GM23338 (cell line): ENCODE measurements at regions not wholly inside any gene's neighbourhood (a gene's known extent, or its start where the extent isn't known, plus 50 kb on each side); places are given as distances from the start of the nearest gene placed in this dataset.

Experiments
- ATAC-seq: fragments of 200-7000 bp; cut with Tn5 transposase; 3 replicates; pipeline ENCODE4 v1.9.1; 2020
- DNase-seq: peaks from one replicate; pipeline ENCODE4 v3.0.0-alpha.2; 2015; ENCODE audit warnings: low spot score
- H2AFZ ChIP-seq: fragments of 200-600 bp; sonication (generic); 2 replicates; pipeline ENCODE4 v1.8.0; 2016; ENCODE audit warnings: antibody characterized with exemption, mild to moderate bottlenecking, moderate library complexity
- H3F3A ChIP-seq: fragments of 200-600 bp; sonication (generic); replicated peaks from 2 replicates; pipeline ENCODE4 v1.8.0; 2017; ENCODE audit warnings: antibody characterized with exemption, mixed run types, low read depth
- H3K27ac ChIP-seq: fragments of 200-600 bp; sonication (generic); 2 replicates; pipeline ENCODE4 v1.6.1; 2016; ENCODE audit warnings: low read depth
- H3K27me3 ChIP-seq: fragments of 200-600 bp; sonication (generic); 2 replicates; pipeline ENCODE4 v1.8.0; 2016; ENCODE audit warnings: mild to moderate bottlenecking, mixed run types, moderate library complexity; ENCODE audit not compliant: insufficient read depth
- H3K36me3 ChIP-seq: fragments of 200-600 bp; sonication (generic); 2 replicates; pipeline ENCODE4 v1.8.0; 2016; ENCODE audit warnings: mild to moderate bottlenecking; ENCODE audit not compliant: insufficient read depth
- H3K4me1 ChIP-seq: fragments of 200-600 bp; sonication (generic); 2 replicates; pipeline ENCODE4 v1.8.0; 2016; ENCODE audit warnings: mild to moderate bottlenecking, moderate library complexity; ENCODE audit not compliant: insufficient read depth
- H3K4me2 ChIP-seq: fragments of 200-600 bp; sonication (generic); 2 replicates; pipeline ENCODE4 v1.7.1; 2017; ENCODE audit warnings: mixed run types
- H3K4me3 ChIP-seq: fragments of 200-600 bp; sonication (generic); 2 replicates; pipeline ENCODE4 v1.6.1; 2016; ENCODE audit warnings: mixed run types
- H3K79me2 ChIP-seq: fragments of 200-600 bp; sonication (generic); replicated peaks from 2 replicates; pipeline ENCODE4 v1.8.0; 2017; ENCODE audit warnings: mild to moderate bottlenecking; ENCODE audit not compliant: insufficient read depth
- H3K9me2 ChIP-seq: fragments of 200-600 bp; sonication (generic); 2 replicates; pipeline ENCODE4 v1.8.0; 2017; ENCODE audit not compliant: insufficient read depth
- H4K20me1 ChIP-seq: fragments of 200-600 bp; sonication (generic); replicated peaks from 2 replicates; pipeline ENCODE4 v1.8.0; 2017; ENCODE audit warnings: mild to moderate bottlenecking; ENCODE audit not compliant: insufficient read depth
- H3K27ac Mint-ChIP-seq: 2 replicates; pipeline ENCODE4 v1.8.0; 2020; ENCODE audit warnings: inconsistent platforms, mild to moderate bottlenecking, moderate library complexity, mixed read lengths
- H3K27me3 Mint-ChIP-seq: 3 replicates; pipeline ENCODE4 v1.8.0; 2022; ENCODE audit warnings: low read depth, mild to moderate bottlenecking, moderate library complexity, mixed read lengths, inconsistent platforms; ENCODE audit not compliant: insufficient read depth, poor library complexity
- H3K36me3 Mint-ChIP-seq: 3 replicates; pipeline ENCODE4 v1.8.0; 2021; ENCODE audit warnings: low read depth, mild to moderate bottlenecking, inconsistent platforms, moderate library complexity, mixed read lengths
- H3K4me1 Mint-ChIP-seq: 3 replicates; pipeline ENCODE4 v1.8.0; 2020; ENCODE audit warnings: mild to moderate bottlenecking, inconsistent platforms, mixed read lengths
- H3K4me3 Mint-ChIP-seq: 3 replicates; pipeline ENCODE4 v1.8.0; 2021; ENCODE audit warnings: moderate library complexity, mild to moderate bottlenecking, inconsistent platforms, mixed read lengths
- H3K9me3 Mint-ChIP-seq: 3 replicates; pipeline ENCODE4 v1.8.0; 2020; ENCODE audit warnings: moderate library complexity, mild to moderate bottlenecking, inconsistent platforms, mixed read lengths
- CREB1 ChIP-seq: fragments of 250-450 bp; sonication (Bioruptor Pico); IDR thresholded peaks from 2 replicates; pipeline ENCODE4 v1.5.0; 2020; ENCODE audit warnings: low read depth, mild to moderate bottlenecking, moderate library complexity
- ETS1 ChIP-seq: IDR thresholded peaks from 2 replicates; pipeline ENCODE4 v1.6.1; 2016; ENCODE audit warnings: antibody characterized with exemption
- EZH2 ChIP-seq: fragments of 200-600 bp; sonication (generic); IDR thresholded peaks from one replicate; pipeline ENCODE4 v1.8.0; 2017; ENCODE audit warnings: antibody characterized with exemption, mild to moderate bottlenecking, low read depth; ENCODE audit not compliant: unreplicated experiment
- EZH2phosphoT487 ChIP-seq: fragments of 200-600 bp; sonication (generic); IDR thresholded peaks from one replicate; pipeline ENCODE4 v1.8.1; 2018; ENCODE audit warnings: antibody characterized with exemption; ENCODE audit not compliant: unreplicated experiment
- JUNB ChIP-seq: IDR thresholded peaks from one replicate; pipeline ENCODE4 v1.6.1; 2016; ENCODE audit warnings: antibody characterized with exemption; ENCODE audit not compliant: unreplicated experiment
- NANOG ChIP-seq: IDR thresholded peaks from 2 replicates; pipeline ENCODE4 v1.6.1; 2016; ENCODE audit warnings: antibody characterized with exemption, borderline replicate concordance
- POLR2AphosphoS5 ChIP-seq: IDR thresholded peaks from 2 replicates; pipeline ENCODE4 v1.6.1; 2016; ENCODE audit warnings: antibody characterized with exemption, low read depth
- REST ChIP-seq: IDR thresholded peaks from one replicate; pipeline ENCODE4 v1.6.1; 2018; ENCODE audit warnings: antibody characterized with exemption; ENCODE audit not compliant: unreplicated experiment
- STAT1 ChIP-seq: IDR thresholded peaks from one replicate; pipeline ENCODE4 v1.6.1; 2016; ENCODE audit warnings: antibody characterized with exemption; ENCODE audit not compliant: unreplicated experiment
- ZNF331 ChIP-seq: fragments of 250-450 bp; sonication (Bioruptor Pico); IDR thresholded peaks from 2 replicates; pipeline ENCODE4 v1.5.0; 2020; ENCODE audit warnings: low read depth, mild to moderate bottlenecking, moderate library complexity
- TF ChIP-seq, protein P1 (sequence below), 2 experiments: fragments of 200-600 bp in 1 of 2; sonication (generic) in 1 of 2; conservative IDR thresholded peaks; 2 replicates each; pipeline versions ENCODE4 v1.5.1 to v1.6.1; 2016 to 2017; ENCODE audit warnings: antibody characterized with exemption in 2 of 2, low read depth in 2 of 2, mild to moderate bottlenecking in 2 of 2, moderate library complexity in 1 of 2

DNA sequence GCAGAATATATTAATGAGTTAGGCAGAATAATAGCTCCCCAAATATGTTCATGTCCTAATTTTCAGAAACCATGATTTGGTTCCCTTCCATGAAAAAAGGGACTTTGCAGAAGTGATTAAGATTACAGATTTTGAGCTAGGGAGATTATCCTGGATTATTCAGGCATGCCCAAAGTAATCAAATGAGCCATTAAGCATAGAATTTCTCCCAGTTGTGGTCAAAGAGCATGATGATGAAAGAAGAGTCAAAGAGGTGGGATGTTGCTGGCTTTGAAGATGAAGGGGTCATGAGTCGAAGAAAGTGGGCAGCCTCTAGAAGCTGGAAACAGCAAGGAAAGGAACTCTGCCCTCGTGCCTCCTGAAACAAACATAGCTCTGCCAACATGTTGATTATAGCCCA lies 254.2 kb upstream of the CDIN1 start:
- ATAC-seq (no peak), DNase-seq (no peak)
- Mint-ChIP-seq H3K9me3 (peaks cover 4% of the 10 kb centered on the region; the same call in 1 of the 3 replicates), H3K36me3 (no peaks in the 10 kb centered on the region; the same call in 2 of the 3 replicates), H3K27me3 (peaks cover 2% of the 10 kb centered on the region), H3K4me3 (no peak overlapping the region), H3K4me1 (no peaks in the 10 kb centered on the region; the same call in 2 of the 3 replicates), H3K27ac (no peak overlapping the region)
- Histone ChIP-seq H3K27ac (no peak overlapping the region), H4K20me1 (no peaks in the 10 kb centered on the region), H3K36me3 (no peaks in the 10 kb centered on the region), H3K4me2 (no peak overlapping the region), H3F3A (no peaks in the 10 kb centered on the region), H3K4me1 (no peaks in the 10 kb centered on the region), H2AFZ (no peak overlapping the region), H3K27me3 (no peaks in the 10 kb centered on the region), H3K79me2 (no peaks in the 10 kb centered on the region), H3K9me2 (peaks cover 4% of the 10 kb centered on the region; the same call in 1 of the 2 replicates), H3K4me3 (no peak overlapping the region)
- TF ChIP-seq ETS1 = no peak
- no peak for TF ChIP-seq ZNF331 (CRISPR knock-in tag)
- no peak for TF ChIP-seq EZH2phosphoT487
- TF ChIP-seq, protein P1, sequence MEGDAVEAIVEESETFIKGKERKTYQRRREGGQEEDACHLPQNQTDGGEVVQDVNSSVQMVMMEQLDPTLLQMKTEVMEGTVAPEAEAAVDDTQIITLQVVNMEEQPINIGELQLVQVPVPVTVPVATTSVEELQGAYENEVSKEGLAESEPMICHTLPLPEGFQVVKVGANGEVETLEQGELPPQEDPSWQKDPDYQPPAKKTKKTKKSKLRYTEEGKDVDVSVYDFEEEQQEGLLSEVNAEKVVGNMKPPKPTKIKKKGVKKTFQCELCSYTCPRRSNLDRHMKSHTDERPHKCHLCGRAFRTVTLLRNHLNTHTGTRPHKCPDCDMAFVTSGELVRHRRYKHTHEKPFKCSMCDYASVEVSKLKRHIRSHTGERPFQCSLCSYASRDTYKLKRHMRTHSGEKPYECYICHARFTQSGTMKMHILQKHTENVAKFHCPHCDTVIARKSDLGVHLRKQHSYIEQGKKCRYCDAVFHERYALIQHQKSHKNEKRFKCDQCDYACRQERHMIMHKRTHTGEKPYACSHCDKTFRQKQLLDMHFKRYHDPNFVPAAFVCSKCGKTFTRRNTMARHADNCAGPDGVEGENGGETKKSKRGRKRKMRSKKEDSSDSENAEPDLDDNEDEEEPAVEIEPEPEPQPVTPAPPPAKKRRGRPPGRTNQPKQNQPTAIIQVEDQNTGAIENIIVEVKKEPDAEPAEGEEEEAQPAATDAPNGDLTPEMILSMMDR (conservative IDR thresholded peaks at IDR 0.05; ENCODE audit: low read depth in 2 of 2) = no peak
- no peak for TF ChIP-seq POLR2AphosphoS5
- TF ChIP-seq CREB1 (CRISPR knock-in tag) = no peak
- TF ChIP-seq EZH2 = no peak
- no peak for TF ChIP-seq NANOG

DNA sequence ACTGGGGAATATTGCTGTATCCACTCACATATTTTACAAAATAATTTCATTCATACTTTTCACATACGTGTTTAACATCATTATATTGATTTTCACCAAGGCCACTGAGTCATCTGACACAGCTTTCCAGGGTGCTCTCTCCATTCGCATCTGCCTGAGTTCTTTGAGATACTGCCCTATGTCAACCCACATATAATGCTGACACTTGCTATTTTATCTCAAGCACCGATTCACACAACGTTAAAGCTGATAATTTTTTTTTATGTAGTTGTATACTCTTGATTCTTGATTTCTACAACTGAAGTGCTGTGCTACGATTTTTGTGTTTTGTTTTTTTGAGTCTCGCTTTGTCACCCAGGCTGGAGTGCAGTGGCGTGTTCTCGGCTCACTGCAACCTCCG lies 249.8 kb upstream of the CDIN1 start:
- Histone ChIP-seq H3K79me2 (no peaks in the 10 kb centered on the region), H4K20me1 (no peaks in the 10 kb centered on the region), H3F3A (no peaks in the 10 kb centered on the region), H3K4me2 (no peak overlapping the region), H3K4me3 (no peak overlapping the region), H3K27me3 (no peaks in the 10 kb centered on the region), H3K36me3 (no peaks in the 10 kb centered on the region), H2AFZ (no peak overlapping the region), H3K4me1 (no peaks in the 10 kb centered on the region), H3K9me2 (peaks cover 13% of the 10 kb centered on the region), H3K27ac (no peak overlapping the region)
- no peak overlapping the region for H3K4me3 Mint-ChIP-seq
- no peaks in the 10 kb centered on the region; the same call in 2 of the 3 replicates for H3K36me3 Mint-ChIP-seq
- DNase-seq (no peak), ATAC-seq (no peak)
- H3K9me3 Mint-ChIP-seq = peaks cover 4% of the 10 kb centered on the region; the same call in 1 of the 3 replicates
- H3K4me1 Mint-ChIP-seq = peaks cover 4% of the 10 kb centered on the region
- TF ChIP-seq STAT1 = no peak
- TF ChIP-seq CREB1 (CRISPR knock-in tag) = no peak
- no peak for TF ChIP-seq POLR2AphosphoS5
- no peak for TF ChIP-seq JUNB
- no peak for TF ChIP-seq EZH2phosphoT487
- TF ChIP-seq ZNF331 (CRISPR knock-in tag) = no peak
- TF ChIP-seq, protein P1 (conservative IDR thresholded peaks at IDR 0.05; ENCODE audit: low read depth in 2 of 2) = no peak
- TF ChIP-seq REST = no peak
- TF ChIP-seq NANOG = no peak
- TF ChIP-seq EZH2 = no peak
- no peak overlapping the region for H3K27ac Mint-ChIP-seq
- H3K27me3 Mint-ChIP-seq = peaks cover 2% of the 10 kb centered on the region
